CD14-positive monocyte (primary cell): ENCODE measurements at regions not wholly inside any gene's neighbourhood (a gene's known extent, or its start where the extent isn't known, plus 50 kb on each side); places are given as distances from the start of the nearest gene placed in this dataset.

Experiments used
- DNase-seq, 3 donors: peaks; one replicate each; pipeline ENCODE4 v3.0.0-alpha.2; 2011 to 2022
- H2AFZ ChIP-seq: 2 replicates; pipeline ENCODE4 v1.6.0; 2012; ENCODE audit warnings: mild to moderate bottlenecking, low read depth, low read length, inconsistent platforms; ENCODE audit not compliant: insufficient read depth, poor library complexity, severe bottlenecking
- H3K27ac ChIP-seq, 2 donors: 1 replicate in 1 of 2; 2 replicates in 1 of 2; pipeline ENCODE4 v1.5.1; 2012 to 2013; ENCODE audit warnings: low read length in 2 of 2, control low read depth in 1 of 2, inconsistent platforms in 1 of 2, low read depth in 1 of 2, mild to moderate bottlenecking in 1 of 2
- H3K27me3 ChIP-seq, 2 donors: one replicate each; pipeline versions ENCODE4 v1.6.0 to v1.6.1; 2011 to 2013; ENCODE audit warnings: low read length in 2 of 2; ENCODE audit not compliant: control insufficient read depth in 2 of 2, insufficient read depth in 2 of 2
- H3K36me3 ChIP-seq, 2 donors: replicated peaks in 1 of 2; 1 replicate in 1 of 2; 2 replicates in 1 of 2; pipeline versions ENCODE4 v1.5.1 to v1.6.1; 2012 to 2013; ENCODE audit warnings: low read length in 2 of 2, control low read depth in 1 of 2, inconsistent platforms in 1 of 2, mild to moderate bottlenecking in 1 of 2; ENCODE audit not compliant: insufficient read depth in 2 of 2, control insufficient read depth in 1 of 2
- H3K4me1 ChIP-seq, 2 donors: 1 replicate in 1 of 2; 2 replicates in 1 of 2; pipeline versions ENCODE4 v1.5.1 to v1.6.1; 2012 to 2013; ENCODE audit warnings: low read length in 2 of 2, control low read depth in 1 of 2, inconsistent platforms in 1 of 2, mild to moderate bottlenecking in 1 of 2, moderate library complexity in 1 of 2; ENCODE audit not compliant: insufficient read depth in 2 of 2, control insufficient read depth in 1 of 2
- H3K4me2 ChIP-seq: replicated peaks from 2 replicates; pipeline ENCODE3; 2012; ENCODE audit warnings: low read length, moderate library complexity, mild to moderate bottlenecking; ENCODE audit not compliant: poor library complexity, severe bottlenecking; ENCODE audit errors: extremely low read depth
- H3K4me3 ChIP-seq, 3 experiments: fragments of 200-600 bp in 1 of 3; sonication (generic) in 1 of 3; replicated peaks in 1 of 3; 1 replicate in 2 of 3; 2 replicates in 1 of 3; pipeline ENCODE4 v1.5.1; 2011 to 2013; ENCODE audit warnings: low read length in 3 of 3, mild to moderate bottlenecking in 3 of 3, control low read depth in 2 of 3, low read depth in 2 of 3, inconsistent platforms in 1 of 3, moderate library complexity in 1 of 3
- H3K79me2 ChIP-seq: 2 replicates; pipeline ENCODE4 v1.6.0; 2012; ENCODE audit warnings: mild to moderate bottlenecking, control low read depth, inconsistent platforms, low read length, moderate library complexity; ENCODE audit not compliant: insufficient read depth
- H3K9ac ChIP-seq: 2 replicates; pipeline ENCODE4 v1.6.0; 2017; ENCODE audit warnings: low read length, mild to moderate bottlenecking; ENCODE audit not compliant: insufficient read depth, poor library complexity, severe bottlenecking
- H3K9me3 ChIP-seq, 2 donors: replicated peaks in 1 of 2; 1 replicate in 1 of 2; 2 replicates in 1 of 2; pipeline versions ENCODE4 v1.5.1 to v1.6.1; 2012 to 2013; ENCODE audit warnings: low read length in 2 of 2, control low read depth in 1 of 2; ENCODE audit not compliant: control insufficient read depth in 1 of 2, insufficient read depth in 1 of 2
- H4K20me1 ChIP-seq: 2 replicates; pipeline ENCODE4 v1.6.0; 2012; ENCODE audit warnings: mild to moderate bottlenecking, low read length, control low read depth, moderate library complexity; ENCODE audit not compliant: insufficient read depth
- H3K27ac Mint-ChIP-seq, 7 donors: one replicate each; pipeline ENCODE4 v1.8.0; 2020; ENCODE audit warnings: mild to moderate bottlenecking in 7 of 7, mixed read lengths in 7 of 7, moderate library complexity in 6 of 7, inconsistent platforms in 2 of 7
- H3K27me3 Mint-ChIP-seq, 3 donors: one replicate each; pipeline ENCODE4 v1.8.0; 2021 to 2022; ENCODE audit warnings: low read depth in 3 of 3, mild to moderate bottlenecking in 3 of 3, mixed read lengths in 3 of 3, moderate library complexity in 3 of 3, inconsistent platforms in 1 of 3
- H3K36me3 Mint-ChIP-seq, 2 donors: one replicate each; pipeline ENCODE4 v1.8.0; 2020; ENCODE audit warnings: mixed read lengths in 2 of 2, inconsistent platforms in 1 of 2, mild to moderate bottlenecking in 1 of 2
- H3K4me1 Mint-ChIP-seq: one replicate; pipeline ENCODE4 v1.8.0; 2020; ENCODE audit warnings: mild to moderate bottlenecking, mixed read lengths
- H3K4me3 Mint-ChIP-seq, 2 donors: one replicate each; pipeline ENCODE4 v1.8.0; 2020; ENCODE audit warnings: mild to moderate bottlenecking in 2 of 2, mixed read lengths in 2 of 2, moderate library complexity in 1 of 2
- H3K9me3 Mint-ChIP-seq, 7 donors: one replicate each; pipeline ENCODE4 v1.8.0; 2020 to 2022; ENCODE audit warnings: mixed read lengths in 7 of 7, mild to moderate bottlenecking in 6 of 7, moderate library complexity in 6 of 7, inconsistent platforms in 2 of 7
- CTCF ChIP-seq: fragments of 200-600 bp; IDR thresholded peaks from one replicate; pipeline ENCODE4 v1.8.0; 2022; ENCODE audit warnings: antibody characterized with exemption, mild to moderate bottlenecking
- WGBS: methylation state at CpG from one replicate; pipeline ENCODE4 v1.1.5; 2013; ENCODE audit warnings: missing lambda C conversion rate; ENCODE audit not compliant: insufficient coverage; 5-methylcytosine and 5-hydroxymethylcytosine counted together
- intact Hi-C, 2 donors: fragments of 100-400 bp; cut with micrococcal nuclease; formaldehyde crosslinking; loops; one replicate each; pipeline versions ENCODE4 v1.15.0 to v1.15.1; 2023

- intact Hi-C loops, result no loop called here
- no CpG with 5 or more reads among the region's 1 CpG for WGBS
- H3K4me3 Mint-ChIP-seq, result no peak overlapping the region
Observed at GRCh38 chr9:105880517-105880916, 186.2 kb downstream of the TMEM38B start.

GRCh38 chr9:105881021-105881420, 186.7 kb downstream of the TMEM38B start:
- no peak for DNase-seq
- Mint-ChIP-seq H3K4me1 (peaks cover 20% of the 10 kb centered on the region), H3K4me3 (no peak overlapping the region), H3K36me3 (no peaks in the 10 kb centered on the region), H3K9me3 (peaks cover 0 to 3% (median 0%) of the 10 kb centered on the region in 7 donors), H3K27me3 (peaks cover 0 to 5% (median 3%) of the 10 kb centered on the region in 3 donors), H3K27ac (no peak overlapping the region)
- H3K27me3 ChIP-seq, result no peaks in the 10 kb centered on the region
- H3K27ac ChIP-seq, result no peak overlapping the region
- WGBS, result 100% methylated on average over 3 of the region's 6 CpGs
- no peak overlapping the region for H3K9ac ChIP-seq
- H3K4me1 ChIP-seq, result peaks cover 10 to 11% of the 10 kb centered on the region in 2 donors
- no peak for TF ChIP-seq CTCF
- H3K4me2 ChIP-seq, result no peak overlapping the region
- H3K9me3 ChIP-seq, result no peaks in the 10 kb centered on the region
- intact Hi-C loops, result no loop called here
- no peak overlapping the region for H2AFZ ChIP-seq
- H3K79me2 ChIP-seq, result no peaks in the 10 kb centered on the region
- H4K20me1 ChIP-seq, result no peaks in the 10 kb centered on the region
- H3K36me3 ChIP-seq, result no peaks in the 10 kb centered on the region
- H3K4me3 ChIP-seq, result no peak overlapping the region

More at GRCh38 chr9:105880517-105880916, 186.2 kb downstream of the TMEM38B start:
- Histone ChIP-seq H3K36me3 (no peaks in the 10 kb centered on the region), H3K4me2 (no peak overlapping the region), H4K20me1 (no peaks in the 10 kb centered on the region), H3K27ac (no peak overlapping the region), H3K79me2 (no peaks in the 10 kb centered on the region), H3K4me3 (no peak overlapping the region), H3K9me3 (no peaks in the 10 kb centered on the region), H3K4me1 (peaks cover 10 to 11% of the 10 kb centered on the region in 2 donors), H2AFZ (no peak overlapping the region), H3K9ac (no peak overlapping the region), H3K27me3 (no peaks in the 10 kb centered on the region)
- Mint-ChIP-seq H3K9me3 (peaks cover 0 to 3% (median 0%) of the 10 kb centered on the region in 7 donors), H3K36me3 (no peaks in the 10 kb centered on the region), H3K4me1 (peaks cover 20% of the 10 kb centered on the region), H3K27me3 (peaks cover 0 to 3% (median 1%) of the 10 kb centered on the region in 3 donors), H3K27ac (no peak overlapping the region)
- no peak for TF ChIP-seq CTCF
- DNase-seq, result no peak
